HG02938 (cell line): ENCODE measurements at regions not wholly inside any gene's neighbourhood (a gene's known extent, or its start where the extent isn't known, plus 50 kb on each side); places are given as distances from the start of the nearest gene placed in this dataset.
"Not testable (repeated sequence)": the region's sequence is repeated elsewhere in the genome, so short reads cannot be mapped to it uniquely, and the experiment has no call there.

Source experiments
- ATAC-seq: cut with Tn5 transposase; IDR thresholded peaks from one replicate; pipeline ENCODE4 v1.9.1; 2021; ENCODE audit warnings: mild to moderate bottlenecking, moderate library complexity; ENCODE audit not compliant: unreplicated experiment

DNA sequence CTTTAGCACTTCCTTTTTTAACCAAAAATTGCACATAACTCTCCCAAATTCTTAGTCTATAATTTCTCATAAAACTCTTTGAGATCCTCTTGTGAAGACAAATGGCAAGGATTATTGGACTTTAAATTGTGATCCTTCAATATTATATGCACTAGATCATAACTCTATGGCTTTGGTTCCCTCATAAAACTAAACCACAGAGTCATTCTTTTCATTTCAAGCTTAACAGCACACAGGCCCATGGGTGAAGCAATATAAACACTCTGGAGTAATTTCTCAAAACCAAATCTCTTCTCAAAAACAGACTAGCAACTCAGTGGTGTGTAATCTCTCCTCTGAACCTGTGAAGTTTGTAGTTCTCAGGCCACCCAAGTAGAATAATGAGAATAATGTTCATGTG lies 171.0 kb upstream of the NECTIN3 start:
- ATAC-seq, result no peak

DNA sequence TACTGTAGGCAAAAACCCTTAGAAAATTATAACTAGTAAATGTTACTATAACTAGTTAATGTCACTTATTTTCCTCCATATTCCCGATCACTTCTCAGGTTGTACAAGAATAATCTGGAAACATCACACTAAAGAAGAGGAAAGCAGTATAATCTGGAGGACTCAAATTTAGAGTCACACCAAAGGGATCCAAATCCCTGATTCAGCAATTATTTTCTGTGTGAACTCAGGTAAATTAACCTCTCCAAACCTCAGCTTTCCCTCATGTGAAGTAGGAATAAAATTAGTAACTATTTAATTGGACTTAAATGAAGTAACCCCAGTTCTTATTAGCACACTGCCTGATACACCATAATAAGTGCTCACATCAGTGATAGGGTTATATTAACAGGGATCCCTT lies 170.1 kb upstream of the NECTIN3 start:
- ATAC-seq, result no peak

DNA sequence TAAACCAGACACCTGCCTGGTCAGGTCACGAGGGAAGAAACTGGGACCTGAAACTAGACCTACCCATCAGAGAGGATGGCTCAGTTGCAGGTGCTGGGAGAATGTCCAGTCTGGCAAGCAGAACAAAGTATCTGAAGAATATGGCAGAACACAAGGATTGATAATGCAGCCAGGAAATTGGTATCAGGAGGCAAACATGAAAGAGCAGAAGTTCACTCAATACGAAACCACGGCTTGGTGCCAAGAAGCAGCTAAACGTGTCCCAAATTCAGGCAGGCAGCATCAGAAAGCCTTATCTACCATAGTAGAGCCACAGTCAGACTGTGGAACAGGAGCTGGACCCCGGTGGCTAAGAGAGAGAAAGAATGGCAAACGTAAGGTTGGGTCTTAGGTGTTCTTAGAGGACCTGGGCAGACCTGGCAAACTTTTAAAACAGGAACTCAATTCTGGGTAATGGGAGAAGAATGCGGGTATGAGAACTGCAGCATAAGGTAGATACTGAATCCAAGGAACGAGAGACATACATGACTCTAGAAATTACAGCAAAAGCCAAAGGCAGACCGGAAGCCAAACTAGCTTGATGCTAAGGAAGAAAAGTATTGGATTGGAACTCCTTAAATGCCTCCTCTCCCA lies 169.0 kb upstream of the NECTIN3 start:
- ATAC-seq, result no peak

- ATAC-seq, result no peak
Measured at GRCh38 chr3:110903771-110904519, 167.7 kb upstream of the NECTIN3 start.

DNA sequence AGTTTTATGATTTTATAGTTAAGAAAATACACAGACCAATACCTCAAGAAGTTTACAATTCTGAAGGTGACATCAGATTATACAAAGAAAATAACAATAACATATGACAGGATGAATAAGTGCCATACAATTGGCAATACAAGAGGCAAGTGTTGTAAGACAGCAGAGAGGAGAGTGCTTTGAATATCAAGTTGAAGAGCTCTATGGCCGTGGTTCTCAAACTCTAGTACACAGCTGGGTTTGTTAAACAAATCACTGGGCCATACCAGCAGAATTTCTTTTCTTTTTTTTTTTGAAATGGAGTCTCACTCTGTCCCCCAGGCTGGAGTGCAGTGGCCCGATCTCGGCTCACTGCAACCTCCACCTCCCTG lies 167.1 kb upstream of the NECTIN3 start:
- ATAC-seq, result no peak

- ATAC-seq, result no peak
Measured at GRCh38 chr3:110905121-110905520, 166.5 kb upstream of the NECTIN3 start.

DNA sequence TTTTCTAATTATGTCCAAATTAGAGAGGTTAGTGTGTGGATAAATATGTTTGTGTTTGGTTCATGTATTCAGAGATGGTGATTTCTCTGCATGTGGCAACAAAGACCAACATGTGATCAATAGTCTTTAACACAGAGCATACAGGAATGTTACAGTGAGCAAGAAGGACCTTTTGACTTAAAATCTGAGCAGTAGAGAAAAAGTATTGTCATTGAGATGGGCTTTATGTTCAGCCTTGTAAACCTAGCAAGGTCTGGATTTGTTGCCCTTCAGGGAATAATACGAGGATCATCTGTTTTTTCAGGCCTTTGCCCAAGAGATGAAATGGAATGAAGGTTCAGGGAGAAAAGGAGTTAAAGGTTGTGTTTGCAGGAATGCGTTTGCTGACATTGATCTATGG lies 161.8 kb upstream of the NECTIN3 start:
- no peak for ATAC-seq

GRCh38 chr3:110910346-110910955 lies 161.2 kb upstream of the NECTIN3 start:
- no peak for ATAC-seq

DNA sequence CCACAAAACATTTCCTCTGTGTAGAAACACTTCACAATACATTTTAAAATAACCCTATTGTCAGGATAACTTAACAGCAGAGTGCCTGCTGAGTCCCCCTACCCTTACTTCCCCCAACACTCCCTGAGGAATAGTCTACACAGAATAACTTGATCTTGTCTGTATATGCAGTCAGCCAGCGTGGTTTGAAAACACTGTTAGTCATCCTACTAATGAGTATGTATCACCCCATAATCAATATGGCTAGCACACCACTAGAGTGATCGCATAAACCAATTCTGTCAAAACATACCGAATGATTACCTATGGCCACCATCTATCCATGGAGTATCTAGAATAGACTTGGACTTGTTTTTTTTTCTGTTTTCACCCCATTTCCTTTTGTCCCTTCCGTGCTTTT lies 152.7 kb upstream of the NECTIN3 start:
- no peak for ATAC-seq

DNA sequence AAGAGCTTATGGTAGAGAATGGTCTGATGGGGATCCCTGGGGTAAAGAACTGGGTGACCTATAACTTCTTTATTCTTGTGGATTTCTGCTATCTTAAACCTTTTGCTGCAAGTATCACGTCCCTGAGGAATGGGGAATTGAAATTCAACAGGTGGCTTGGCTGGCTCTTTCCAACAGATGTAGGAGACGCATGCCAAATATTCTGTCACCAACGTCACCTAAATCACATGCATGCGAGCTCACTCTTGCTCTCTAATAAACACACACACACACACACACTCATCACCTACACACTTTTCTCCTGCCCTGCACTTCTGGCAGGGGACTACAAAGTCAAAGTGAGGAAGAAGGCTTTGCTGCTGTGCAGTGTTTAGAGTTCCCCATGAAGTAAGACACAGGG lies 145.8 kb upstream of the NECTIN3 start:
- ATAC-seq, result no peak

GRCh38 chr3:110928016-110928662 lies 143.5 kb upstream of the NECTIN3 start:
- ATAC-seq, result no peak

DNA sequence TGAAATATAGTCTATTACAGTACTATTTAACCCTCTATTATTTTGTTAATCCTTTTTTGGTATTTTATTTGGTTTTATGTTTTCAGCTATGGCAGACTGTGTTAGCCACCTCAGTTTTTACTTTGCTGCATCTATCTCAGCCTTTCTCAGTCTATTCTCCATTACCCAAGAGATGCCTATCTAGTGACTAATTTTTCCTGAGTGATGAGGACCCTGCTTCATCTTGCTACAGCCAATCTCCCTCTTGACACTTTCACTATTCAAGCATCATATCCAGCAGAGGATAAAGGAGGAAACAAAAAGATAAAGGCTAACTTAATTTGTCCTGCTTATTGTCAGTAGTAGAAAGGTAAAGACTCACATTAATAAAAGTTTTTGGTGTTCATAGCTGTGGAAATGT lies 141.8 kb upstream of the NECTIN3 start:
- no peak for ATAC-seq

- no peak for ATAC-seq
Measured at GRCh38 chr3:110932567-110932966, 139.0 kb upstream of the NECTIN3 start.

- ATAC-seq, result no peak
Measured at GRCh38 chr3:110933821-110934426, 137.7 kb upstream of the NECTIN3 start.

- no peak for ATAC-seq
Measured at GRCh38 chr3:110938629-110939028, 133.0 kb upstream of the NECTIN3 start.

- ATAC-seq, result no peak
Measured at GRCh38 chr3:110940055-110940454, 131.6 kb upstream of the NECTIN3 start.

DNA sequence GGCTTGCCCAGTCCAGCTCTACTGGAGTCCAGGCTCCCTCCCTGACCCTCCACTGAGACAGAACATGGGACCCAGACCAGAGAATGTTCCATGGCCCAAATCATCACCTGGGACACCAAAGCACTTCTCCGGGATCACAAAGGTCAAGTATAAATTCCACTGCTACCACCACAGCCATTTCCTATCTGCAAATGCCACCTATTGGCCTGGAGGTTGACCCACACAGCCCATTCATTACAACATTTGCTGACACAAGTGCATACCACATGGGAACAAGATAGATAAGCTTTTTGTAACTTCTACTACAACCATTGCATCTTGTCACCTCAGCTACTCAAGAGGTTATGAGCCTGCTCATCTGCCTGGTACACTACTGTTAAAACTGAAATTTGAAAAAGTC lies 126.8 kb upstream of the NECTIN3 start:
- ATAC-seq, result no peak

- no peak for ATAC-seq
Measured at GRCh38 chr3:110946810-110947209, 124.8 kb upstream of the NECTIN3 start.

GRCh38 chr3:110949194-110949593 lies 122.4 kb upstream of the NECTIN3 start:
- not testable (repeated sequence) for ATAC-seq

DNA sequence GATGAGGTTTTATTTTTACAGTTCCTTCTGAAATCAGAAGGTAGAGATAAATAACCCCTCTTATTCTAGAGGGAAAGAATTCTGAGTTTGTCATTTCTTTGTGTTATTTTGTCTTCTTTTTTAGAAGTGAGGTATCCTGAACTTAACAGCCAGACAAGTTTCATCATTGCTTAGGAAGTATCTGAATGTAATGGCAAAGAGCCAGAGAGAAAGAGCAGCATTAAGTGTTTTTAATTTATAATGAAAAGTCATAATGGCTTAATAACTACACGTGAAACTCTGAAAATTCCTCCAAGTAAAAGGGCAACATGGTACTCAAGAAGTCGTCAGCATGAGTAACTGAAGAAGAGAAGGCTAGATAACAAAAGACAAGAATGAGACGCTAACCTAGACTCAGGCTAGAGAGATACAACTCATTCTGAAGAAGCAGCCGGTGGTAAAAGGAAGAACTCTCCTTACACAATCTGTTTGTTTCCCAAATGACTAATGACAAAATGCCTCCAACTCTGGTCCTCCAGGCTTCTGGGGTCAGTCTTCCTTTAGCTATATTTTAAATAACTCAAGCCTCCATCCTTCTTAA lies 116.2 kb upstream of the NECTIN3 start:
- no peak for ATAC-seq

DNA sequence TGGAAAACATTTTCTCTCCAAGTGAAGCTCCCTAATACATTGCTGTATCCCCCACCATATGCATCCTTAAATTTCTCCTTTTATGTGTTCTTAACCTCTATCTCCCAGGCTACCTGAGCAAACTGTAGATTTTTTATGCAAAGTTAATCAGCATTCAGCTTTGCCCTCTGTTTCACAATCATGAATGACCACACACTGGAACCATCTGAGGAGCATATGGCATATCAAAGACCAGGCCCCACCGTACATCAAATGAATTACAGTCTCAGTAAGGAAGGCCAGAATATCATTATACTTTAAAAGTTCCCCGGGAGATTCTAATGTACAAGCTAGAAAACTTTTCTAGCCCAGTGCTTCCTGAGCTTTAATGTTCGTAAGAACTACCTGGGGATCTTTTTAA lies 115.5 kb upstream of the NECTIN3 start:
- no peak for ATAC-seq
